HAP-1 (cell line): ENCODE measurements at regions not wholly inside any gene's neighbourhood (a gene's known extent, or its start where the extent isn't known, plus 50 kb on each side); places are given as distances from the start of the nearest gene placed in this dataset.
A peak's percentile ranks its signal among the peaks of the same experiment; 100 is the strongest.

Experiments
- DNase-seq, 2 experiments: peaks; one replicate each; pipeline ENCODE4 v3.0.0-alpha.2; 2016 to 2020; ENCODE audit warnings: low spot score in 2 of 2
- H3K27me3 ChIP-seq: fragments of 250-450 bp; sonication (Bioruptor Pico); 2 replicates; pipeline ENCODE4 v1.5.1; 2020; ENCODE audit warnings: low read depth, mild to moderate bottlenecking, moderate library complexity
- H3K36me3 ChIP-seq: fragments of 250-450 bp; sonication (Bioruptor Pico); replicated peaks from 2 replicates; pipeline ENCODE4 v1.5.1; 2020; ENCODE audit warnings: mild to moderate bottlenecking
- H3K4me1 ChIP-seq: fragments of 250-450 bp; sonication (Bioruptor Pico); 2 replicates; pipeline ENCODE4 v1.5.1; 2020; ENCODE audit warnings: mild to moderate bottlenecking
- H3K4me3 ChIP-seq: fragments of 250-450 bp; sonication (Bioruptor Pico); 2 replicates; pipeline ENCODE4 v1.5.1; 2020; ENCODE audit warnings: mild to moderate bottlenecking, moderate library complexity
- H3K9me3 ChIP-seq: fragments of 250-450 bp; sonication (Bioruptor Pico); 2 replicates; pipeline ENCODE4 v1.5.1; 2020; ENCODE audit warnings: mild to moderate bottlenecking, moderate library complexity
- in situ Hi-C: fragments of 300-500 bp; cut with MboI; formaldehyde crosslinking; loops from 3 replicates; pipeline ENCODE4 v1.14.3; 2020; ENCODE audit warnings: low sequenced_read_pairs, inconsistent platforms, mixed read lengths

GRCh38 chr18:64244571-64244970, 95.7 kb upstream of the LINC00305 start:
- H3K9me3 ChIP-seq = no peaks in the 10 kb centered on the region
- no peak overlapping the region for H3K4me3 ChIP-seq
- no peaks in the 10 kb centered on the region for H3K36me3 ChIP-seq
- peaks cover 8% of the 10 kb centered on the region for H3K4me1 ChIP-seq
- no peaks in the 10 kb centered on the region for H3K27me3 ChIP-seq
- peak; percentile 57 to 77 for DNase-seq
- in situ Hi-C loops = no loop called here

DNA sequence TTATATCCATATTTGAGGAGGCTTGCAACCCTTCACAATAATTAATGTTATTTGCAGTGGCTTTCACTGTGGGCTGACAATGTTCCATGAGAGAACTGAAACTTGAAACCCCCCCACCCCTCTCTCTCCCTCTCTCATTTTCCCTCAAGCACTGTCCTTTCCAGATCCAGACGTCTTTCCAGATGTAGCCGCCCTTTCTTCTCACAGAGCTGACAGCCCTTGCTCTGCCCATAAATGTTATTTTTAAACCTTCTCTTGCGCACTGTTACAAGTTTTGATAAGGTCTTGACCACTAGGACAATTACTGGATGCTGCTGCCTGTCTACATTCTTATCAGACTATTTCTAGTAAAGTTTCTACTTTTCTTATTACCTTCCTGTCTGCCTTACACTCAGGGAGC, 91.4 kb upstream of the LINC00305 start:
- H3K27me3 ChIP-seq = no peaks in the 10 kb centered on the region
- H3K4me3 ChIP-seq = no peak overlapping the region
- in situ Hi-C loops = no loop called here
- no peak for DNase-seq
- peaks cover 8% of the 10 kb centered on the region for H3K4me1 ChIP-seq
- no peaks in the 10 kb centered on the region; the same call in 1 of the 2 replicates for H3K9me3 ChIP-seq
- H3K36me3 ChIP-seq = no peaks in the 10 kb centered on the region

GRCh38 chr18:64238076-64238475, 89.2 kb upstream of the LINC00305 start:
- no peak overlapping the region for H3K4me3 ChIP-seq
- DNase-seq = no peak
- H3K9me3 ChIP-seq = no peaks in the 10 kb centered on the region; the same call in 1 of the 2 replicates
- no peaks in the 10 kb centered on the region for H3K27me3 ChIP-seq
- H3K36me3 ChIP-seq = no peaks in the 10 kb centered on the region
- in situ Hi-C loops = no loop called here
- H3K4me1 ChIP-seq = no peaks in the 10 kb centered on the region

- in situ Hi-C loops = no loop called here
- DNase-seq = no peak
- no peaks in the 10 kb centered on the region for H3K4me1 ChIP-seq
These were observed 85.4 kb upstream of the LINC00305 start for GRCh38 chr18:64234321-64234720.

DNA sequence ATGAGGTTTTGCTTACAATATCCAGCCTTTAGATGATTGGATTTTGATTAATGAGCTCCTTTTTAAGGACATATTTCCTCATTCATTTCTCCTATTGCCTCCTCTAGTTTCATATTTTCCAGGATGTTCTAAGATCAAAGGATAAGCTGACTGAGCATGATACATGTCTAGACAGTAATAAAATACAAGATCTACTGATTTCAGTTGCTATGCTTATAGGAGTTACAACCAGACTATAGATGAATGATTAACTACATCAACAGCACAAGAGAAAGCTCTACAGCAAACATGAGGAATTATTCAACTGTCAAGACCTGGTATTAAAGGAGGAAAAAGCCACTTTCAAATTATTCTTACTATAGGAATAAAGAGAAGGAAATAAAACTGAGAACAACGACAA, 85.0 kb upstream of the LINC00305 start:
- Histone ChIP-seq H3K4me1 (no peaks in the 10 kb centered on the region), H3K27me3 (no peaks in the 10 kb centered on the region), H3K9me3 (no peaks in the 10 kb centered on the region; the same call in 1 of the 2 replicates), H3K36me3 (no peaks in the 10 kb centered on the region), H3K4me3 (no peak overlapping the region)
- in situ Hi-C loops = no loop called here
- DNase-seq = no peak

More at GRCh38 chr18:64234321-64234720, 85.4 kb upstream of the LINC00305 start:
- Histone ChIP-seq H3K4me3 (no peak overlapping the region), H3K27me3 (no peaks in the 10 kb centered on the region), H3K9me3 (no peaks in the 10 kb centered on the region; the same call in 1 of the 2 replicates), H3K36me3 (no peaks in the 10 kb centered on the region)

DNA sequence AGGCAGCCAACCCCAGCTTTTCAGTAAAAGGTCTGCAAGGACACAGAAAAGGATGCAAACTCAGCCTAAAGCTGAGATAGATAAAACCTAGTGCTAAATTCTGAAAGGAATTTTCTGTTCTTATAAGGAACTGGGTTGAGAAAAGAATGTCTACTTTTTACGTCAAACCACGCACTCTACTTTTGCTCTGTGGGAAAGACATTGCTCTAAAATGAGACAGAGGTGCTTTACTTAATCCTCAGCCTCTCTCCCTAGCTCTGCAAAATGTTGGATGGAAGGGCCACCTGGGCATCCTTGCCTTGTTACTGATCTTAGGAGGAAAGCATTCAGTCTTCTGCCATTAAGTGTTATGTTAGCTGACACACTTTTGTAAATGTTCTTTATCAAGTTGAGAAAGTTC, 72.1 kb upstream of the LINC00305 start:
- no peak overlapping the region for H3K4me3 ChIP-seq
- no peaks in the 10 kb centered on the region for H3K9me3 ChIP-seq
- H3K27me3 ChIP-seq = no peaks in the 10 kb centered on the region
- in situ Hi-C loops = no loop called here
- H3K36me3 ChIP-seq = no peaks in the 10 kb centered on the region
- peaks cover 9% of the 10 kb centered on the region for H3K4me1 ChIP-seq
- DNase-seq = no peak

- Histone ChIP-seq H3K36me3 (no peaks in the 10 kb centered on the region), H3K9me3 (no peaks in the 10 kb centered on the region), H3K4me3 (no peak overlapping the region), H3K27me3 (no peaks in the 10 kb centered on the region), H3K4me1 (peaks cover 9% of the 10 kb centered on the region)
- in situ Hi-C loops = no loop called here
- peak; percentile 16 to 34 for DNase-seq
These were observed 70.6 kb upstream of the LINC00305 start for GRCh38 chr18:64219517-64219916.

GRCh38 chr18:64210401-64210949, 61.6 kb upstream of the LINC00305 start:
- no peaks in the 10 kb centered on the region for H3K27me3 ChIP-seq
- H3K36me3 ChIP-seq = no peaks in the 10 kb centered on the region
- in situ Hi-C loops = no loop called here
- no peak for DNase-seq
- H3K4me3 ChIP-seq = no peak overlapping the region
- no peaks in the 10 kb centered on the region for H3K9me3 ChIP-seq
- H3K4me1 ChIP-seq = no peaks in the 10 kb centered on the region

DNA sequence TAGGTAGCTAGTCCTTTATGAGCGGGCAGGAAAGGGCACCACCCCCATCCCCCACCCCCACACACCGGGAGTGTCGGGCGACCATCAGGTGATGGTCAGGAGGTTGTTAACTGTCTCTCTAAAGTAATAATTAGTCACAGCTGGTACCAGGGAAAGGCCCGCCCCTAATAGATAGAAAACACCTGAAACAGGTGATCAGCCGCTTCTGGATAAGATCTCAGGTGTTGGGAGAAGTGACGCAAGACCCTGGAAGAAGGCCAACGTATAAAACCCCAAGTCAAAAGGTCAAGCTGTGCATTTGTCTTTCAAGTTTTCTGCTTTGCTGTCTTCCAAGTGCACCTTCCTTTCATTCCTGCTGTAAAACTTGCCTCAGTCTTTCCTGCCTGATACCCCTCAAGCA, 59.6 kb upstream of the LINC00305 start:
- no peaks in the 10 kb centered on the region for H3K36me3 ChIP-seq
- no peak overlapping the region for H3K4me3 ChIP-seq
- no peaks in the 10 kb centered on the region for H3K27me3 ChIP-seq
- in situ Hi-C loops = no loop called here
- no peaks in the 10 kb centered on the region for H3K9me3 ChIP-seq
- H3K4me1 ChIP-seq = no peaks in the 10 kb centered on the region
- DNase-seq = no peak

DNA sequence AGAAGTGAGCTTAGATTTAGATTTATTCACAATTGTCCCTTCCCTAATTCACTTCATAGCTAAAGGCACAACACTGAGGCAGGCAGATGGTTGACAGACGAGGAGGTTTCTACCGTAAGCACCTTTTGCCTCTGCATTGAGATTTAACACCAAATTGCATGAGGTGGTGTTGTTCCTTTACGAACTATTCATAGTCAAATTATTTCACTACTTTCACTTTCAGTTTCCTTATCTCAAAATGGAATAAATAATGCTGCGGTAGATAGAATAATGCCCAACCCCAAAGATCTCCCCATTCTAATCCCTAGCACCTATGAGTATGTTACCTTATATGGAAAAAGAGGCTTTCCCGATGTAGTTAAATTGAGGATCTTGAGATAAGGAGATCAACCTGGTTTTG, 58.9 kb upstream of the LINC00305 start:
- Histone ChIP-seq H3K27me3 (no peaks in the 10 kb centered on the region), H3K36me3 (no peaks in the 10 kb centered on the region), H3K9me3 (no peaks in the 10 kb centered on the region), H3K4me1 (no peaks in the 10 kb centered on the region), H3K4me3 (no peak overlapping the region)
- no peak for DNase-seq
- in situ Hi-C loops = no loop called here

DNA sequence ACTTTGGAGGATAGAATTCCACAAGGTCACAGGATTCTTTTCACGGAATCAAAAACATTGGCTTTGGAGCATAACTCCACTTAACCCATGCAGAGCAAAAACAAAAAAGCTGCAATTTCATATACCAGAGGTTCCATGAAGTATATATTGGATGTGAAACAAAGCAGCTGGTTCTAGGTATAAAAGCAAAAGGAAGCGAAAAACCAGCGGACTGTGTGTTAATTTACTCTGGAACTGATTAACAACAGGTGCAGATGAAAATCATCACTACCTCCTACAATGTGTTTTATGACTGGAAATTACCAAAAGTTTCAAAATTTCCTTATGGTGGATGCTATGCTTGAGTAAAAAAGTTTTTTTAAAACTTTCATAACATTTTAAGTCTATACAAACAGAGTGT, 54.4 kb upstream of the LINC00305 start:
- DNase-seq = no peak
- H3K4me1 ChIP-seq = peaks cover 6% of the 10 kb centered on the region
- no peaks in the 10 kb centered on the region for H3K27me3 ChIP-seq
- in situ Hi-C loops = no loop called here
- no peaks in the 10 kb centered on the region for H3K9me3 ChIP-seq
- H3K4me3 ChIP-seq = no peak overlapping the region
- no peaks in the 10 kb centered on the region for H3K36me3 ChIP-seq

- Histone ChIP-seq H3K9me3 (no peaks in the 10 kb centered on the region), H3K36me3 (no peaks in the 10 kb centered on the region), H3K4me1 (peaks cover 6% of the 10 kb centered on the region), H3K4me3 (no peak overlapping the region), H3K27me3 (no peaks in the 10 kb centered on the region)
- in situ Hi-C loops = no loop called here
- DNase-seq = no peak
These were observed 54.0 kb upstream of the LINC00305 start for GRCh38 chr18:64202863-64203262.

- in situ Hi-C loops = no loop called here
- no peaks in the 10 kb centered on the region for H3K27me3 ChIP-seq
- no peak overlapping the region for H3K4me3 ChIP-seq
- DNase-seq = no peak
- H3K9me3 ChIP-seq = no peaks in the 10 kb centered on the region
- H3K36me3 ChIP-seq = no peaks in the 10 kb centered on the region
- peaks cover 6% of the 10 kb centered on the region for H3K4me1 ChIP-seq
These were observed 53.4 kb upstream of the LINC00305 start for GRCh38 chr18:64202210-64202836.

DNA sequence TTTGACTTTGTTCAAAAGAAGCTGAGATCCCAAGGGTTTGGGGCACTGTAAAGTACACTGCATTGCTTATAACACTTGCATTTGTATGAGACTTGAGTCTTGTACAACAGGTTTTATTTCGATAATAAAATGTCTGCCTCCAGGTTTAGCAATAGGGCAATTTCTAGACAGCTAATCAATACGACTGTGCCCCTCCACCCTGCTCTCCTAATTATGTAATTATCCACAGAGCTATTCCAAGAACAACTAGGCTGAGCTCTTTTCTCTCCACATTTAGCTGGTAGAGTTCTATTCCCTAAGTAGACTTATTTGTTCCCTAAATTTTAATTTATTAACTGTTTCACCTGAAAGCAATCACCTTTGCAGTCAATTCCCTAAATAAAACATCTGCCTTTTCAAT, 52.9 kb upstream of the LINC00305 start:
- Histone ChIP-seq H3K4me1 (peaks cover 6% of the 10 kb centered on the region), H3K36me3 (no peaks in the 10 kb centered on the region), H3K9me3 (no peaks in the 10 kb centered on the region), H3K27me3 (no peaks in the 10 kb centered on the region), H3K4me3 (no peak overlapping the region)
- no peak for DNase-seq
- in situ Hi-C loops = no loop called here

GRCh38 chr18:64199581-64199980, 50.7 kb upstream of the LINC00305 start:
- in situ Hi-C loops = no loop called here
- Histone ChIP-seq H3K9me3 (no peaks in the 10 kb centered on the region), H3K36me3 (no peaks in the 10 kb centered on the region), H3K4me3 (no peak overlapping the region), H3K27me3 (no peaks in the 10 kb centered on the region), H3K4me1 (peaks cover 9% of the 10 kb centered on the region)
- DNase-seq = no peak
